ENCODE measurements at regions not wholly inside any gene's neighbourhood (a gene's known extent, or its start where the extent isn't known, plus 50 kb on each side); places are given as distances from the start of the nearest gene placed in this dataset.

DNA sequence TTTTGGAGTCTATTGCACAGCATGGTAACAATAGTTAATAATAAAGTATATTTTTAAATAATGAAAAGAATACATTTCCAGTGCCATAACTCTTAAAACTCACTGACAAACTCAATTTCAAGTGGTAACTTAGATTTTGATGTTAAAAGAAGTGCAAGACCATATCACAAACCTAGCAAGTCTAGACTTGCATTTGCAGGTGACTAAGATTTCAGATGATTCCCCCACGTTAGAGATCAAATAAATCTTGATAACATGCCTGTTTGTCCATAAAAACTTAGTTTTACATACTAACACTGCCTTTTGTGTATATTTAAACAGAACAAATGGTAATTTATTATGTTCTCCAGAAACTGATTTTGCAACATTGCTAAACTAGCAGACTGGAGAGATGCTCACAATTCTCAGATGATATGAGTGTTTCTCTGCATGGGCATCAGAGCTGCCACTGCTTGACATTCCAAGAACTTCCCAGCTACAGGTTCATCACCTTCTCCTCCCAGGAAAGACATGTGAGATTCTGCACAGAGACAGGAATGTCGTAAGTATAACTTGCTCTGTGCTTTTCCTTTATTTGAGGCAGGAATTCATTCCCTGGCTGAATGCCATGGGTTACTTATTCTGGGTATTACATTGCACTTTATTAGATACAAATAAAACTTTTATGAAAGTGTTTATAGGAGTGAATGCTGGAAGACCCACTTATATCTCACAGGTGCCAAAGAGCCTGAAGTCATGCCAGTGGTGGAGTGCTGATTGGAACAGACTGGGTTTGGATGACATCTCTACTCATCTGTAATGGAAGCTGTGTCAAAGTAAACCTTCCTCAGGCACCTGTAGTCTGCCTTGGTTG lies 160.2 kb upstream of the FOXA2 start:
- TF ChIP-seq, protein P1, sequence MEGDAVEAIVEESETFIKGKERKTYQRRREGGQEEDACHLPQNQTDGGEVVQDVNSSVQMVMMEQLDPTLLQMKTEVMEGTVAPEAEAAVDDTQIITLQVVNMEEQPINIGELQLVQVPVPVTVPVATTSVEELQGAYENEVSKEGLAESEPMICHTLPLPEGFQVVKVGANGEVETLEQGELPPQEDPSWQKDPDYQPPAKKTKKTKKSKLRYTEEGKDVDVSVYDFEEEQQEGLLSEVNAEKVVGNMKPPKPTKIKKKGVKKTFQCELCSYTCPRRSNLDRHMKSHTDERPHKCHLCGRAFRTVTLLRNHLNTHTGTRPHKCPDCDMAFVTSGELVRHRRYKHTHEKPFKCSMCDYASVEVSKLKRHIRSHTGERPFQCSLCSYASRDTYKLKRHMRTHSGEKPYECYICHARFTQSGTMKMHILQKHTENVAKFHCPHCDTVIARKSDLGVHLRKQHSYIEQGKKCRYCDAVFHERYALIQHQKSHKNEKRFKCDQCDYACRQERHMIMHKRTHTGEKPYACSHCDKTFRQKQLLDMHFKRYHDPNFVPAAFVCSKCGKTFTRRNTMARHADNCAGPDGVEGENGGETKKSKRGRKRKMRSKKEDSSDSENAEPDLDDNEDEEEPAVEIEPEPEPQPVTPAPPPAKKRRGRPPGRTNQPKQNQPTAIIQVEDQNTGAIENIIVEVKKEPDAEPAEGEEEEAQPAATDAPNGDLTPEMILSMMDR (IDR thresholded peaks at IDR 0.05) = no peak
- TF ChIP-seq POLR2A (IDR thresholded peaks at IDR 0.05) (no peak), EP300 (IDR thresholded peaks at IDR 0.05) (no peak), POLR2AphosphoS5 (IDR thresholded peaks at IDR 0.05) (no peak)

Measured in sigmoid colon (tissue), 4 donors.